IPS-18c (cell line): ENCODE measurements at regions not wholly inside any gene's neighbourhood (a gene's known extent, or its start where the extent isn't known, plus 50 kb on each side); places are given as distances from the start of the nearest gene placed in this dataset.

Source experiments
- H3K4me3 ChIP-seq: 2 replicates; pipeline ENCODE4 v1.7.0; 2013; ENCODE audit warnings: low read depth, mild to moderate bottlenecking, low read length, moderate library complexity; ENCODE audit not compliant: insufficient read depth
- H3K9me3 ChIP-seq: one replicate; pipeline ENCODE4 v1.6.1; 2013; ENCODE audit warnings: mild to moderate bottlenecking, low read length, moderate library complexity; ENCODE audit not compliant: control insufficient read depth, insufficient read depth

DNA sequence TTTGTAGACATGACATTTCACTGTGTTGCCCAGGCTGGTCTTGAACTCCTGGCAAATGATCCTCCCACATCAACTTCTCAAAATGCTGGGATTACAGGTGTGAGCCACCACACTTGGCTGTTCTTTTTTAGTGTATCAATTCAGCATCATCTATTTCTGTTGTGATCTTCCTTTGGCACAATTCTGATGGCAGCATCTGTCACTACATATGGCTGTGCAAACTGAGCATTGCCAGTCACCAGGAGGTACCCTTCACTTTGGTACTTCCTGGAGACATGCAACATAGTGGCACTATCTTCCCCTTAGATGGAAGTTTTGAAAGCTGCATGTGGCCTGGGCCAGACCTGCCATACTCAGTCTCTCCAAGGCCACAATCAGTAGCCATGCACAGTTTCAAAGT, 467.1 kb upstream of the TMPO start:
- no peak overlapping the region for H3K4me3 ChIP-seq
- no peaks in the 10 kb centered on the region for H3K9me3 ChIP-seq

DNA sequence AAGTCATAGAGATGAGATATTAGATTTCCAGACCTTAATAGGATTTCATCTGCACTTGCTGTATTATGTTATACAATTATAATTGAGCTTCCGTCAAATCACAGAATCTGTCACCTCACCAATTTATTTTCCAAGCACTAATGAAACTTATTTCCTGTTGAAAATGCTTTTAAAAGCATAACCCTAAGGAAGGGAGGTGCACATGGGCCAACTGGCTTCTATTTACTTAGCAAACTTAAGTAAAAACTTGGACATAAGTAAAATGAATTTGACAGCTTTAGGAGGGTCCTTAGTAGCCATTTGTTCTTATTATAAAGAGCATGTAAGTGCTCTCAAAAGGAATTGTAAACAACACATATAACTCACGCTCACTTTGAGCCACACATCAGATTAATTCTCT, 462.2 kb upstream of the TMPO start:
- no peaks in the 10 kb centered on the region for H3K9me3 ChIP-seq
- H3K4me3 ChIP-seq, result no peak overlapping the region

DNA sequence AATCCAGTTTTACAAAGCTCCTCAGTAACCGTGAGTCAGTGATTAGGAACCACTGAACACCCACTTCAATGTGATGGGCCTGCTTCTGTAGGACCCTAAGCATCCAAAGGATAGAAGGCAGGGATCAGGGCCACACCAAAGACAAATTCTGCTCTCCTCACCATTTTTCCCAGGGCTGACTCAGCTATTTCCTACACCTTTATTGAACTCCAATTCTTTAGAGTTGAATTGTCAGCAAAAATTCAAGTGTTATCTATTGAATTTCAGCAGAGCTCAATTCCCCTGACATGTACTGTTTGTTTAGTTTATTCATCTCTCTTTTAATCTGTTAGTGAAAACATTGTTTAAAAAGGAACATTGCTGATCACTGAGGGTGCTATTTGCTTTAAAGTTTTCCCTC, 457.7 kb upstream of the TMPO start:
- Histone ChIP-seq H3K9me3 (no peaks in the 10 kb centered on the region), H3K4me3 (no peak overlapping the region)

DNA sequence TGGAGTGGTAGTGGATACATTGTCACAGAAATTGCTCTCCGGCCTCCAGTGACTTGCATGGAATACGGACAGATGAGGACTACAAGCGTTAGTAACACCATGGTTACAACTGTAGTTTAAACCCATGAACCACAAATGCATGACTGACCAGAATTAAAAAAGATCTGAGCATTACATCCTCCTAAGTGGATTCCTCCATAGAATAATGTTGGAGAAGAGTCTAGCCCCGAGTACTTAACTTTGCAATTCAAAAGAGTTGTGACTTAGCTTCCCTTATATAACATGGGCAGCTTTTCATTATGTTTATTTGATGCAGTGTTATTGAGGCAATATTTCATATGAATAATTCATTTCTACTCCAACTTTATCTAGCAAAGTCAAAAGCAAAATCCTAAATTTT, 457.2 kb upstream of the TMPO start:
- no peak overlapping the region for H3K4me3 ChIP-seq
- no peaks in the 10 kb centered on the region for H3K9me3 ChIP-seq

DNA sequence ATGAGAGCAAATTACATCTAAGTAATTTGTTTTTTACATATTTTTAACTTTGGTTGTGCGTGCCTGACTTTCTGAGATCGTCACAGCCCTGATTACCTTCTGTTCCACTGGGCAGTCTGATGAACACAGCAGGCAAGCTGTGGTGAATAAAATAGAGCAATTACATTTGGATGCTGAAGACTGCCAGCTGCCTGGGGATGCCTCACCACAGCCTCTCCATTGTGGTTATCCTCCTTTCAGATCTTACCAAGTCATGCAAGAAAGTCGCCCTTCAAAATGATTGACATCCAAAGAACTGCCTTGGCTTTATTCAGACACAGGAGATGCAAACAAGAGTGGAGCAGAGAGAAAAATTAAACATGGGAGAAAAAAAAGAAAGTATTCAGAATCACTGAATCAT, 456.6 kb upstream of the TMPO start:
- Histone ChIP-seq H3K9me3 (no peaks in the 10 kb centered on the region), H3K4me3 (no peak overlapping the region)

DNA sequence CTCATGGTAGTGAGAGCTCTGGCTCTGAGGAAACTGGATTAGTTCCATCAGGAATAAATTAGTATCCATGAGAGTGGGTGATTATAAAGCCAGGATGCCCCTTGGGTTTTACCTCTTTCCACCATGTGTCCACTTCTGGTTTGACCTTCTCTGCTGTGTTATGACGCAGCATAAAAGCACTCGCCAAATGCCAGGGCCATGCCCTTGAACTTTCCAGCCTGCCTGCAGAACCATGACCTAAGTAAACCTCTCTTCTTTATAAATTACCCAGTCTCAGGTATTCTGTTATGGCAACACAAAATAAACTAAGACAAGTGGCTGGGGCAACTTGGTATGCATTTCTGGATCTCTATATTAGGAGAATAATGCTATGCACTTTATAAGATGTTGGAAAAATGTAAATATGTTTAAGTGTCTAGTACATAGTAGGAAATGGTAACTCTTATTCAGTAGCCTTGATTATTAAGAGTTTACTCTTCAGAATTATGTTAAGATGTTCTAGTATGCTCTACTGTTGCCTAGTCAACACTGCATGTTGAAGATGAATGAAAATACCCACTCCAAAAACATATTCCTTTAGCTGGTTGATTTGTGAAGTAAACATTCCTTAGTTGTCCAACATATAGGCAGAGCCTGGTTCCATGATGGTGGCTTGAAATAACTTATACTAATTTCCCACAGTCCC, 455.6 kb upstream of the TMPO start:
- Histone ChIP-seq H3K9me3 (no peaks in the 10 kb centered on the region), H3K4me3 (no peak overlapping the region)

DNA sequence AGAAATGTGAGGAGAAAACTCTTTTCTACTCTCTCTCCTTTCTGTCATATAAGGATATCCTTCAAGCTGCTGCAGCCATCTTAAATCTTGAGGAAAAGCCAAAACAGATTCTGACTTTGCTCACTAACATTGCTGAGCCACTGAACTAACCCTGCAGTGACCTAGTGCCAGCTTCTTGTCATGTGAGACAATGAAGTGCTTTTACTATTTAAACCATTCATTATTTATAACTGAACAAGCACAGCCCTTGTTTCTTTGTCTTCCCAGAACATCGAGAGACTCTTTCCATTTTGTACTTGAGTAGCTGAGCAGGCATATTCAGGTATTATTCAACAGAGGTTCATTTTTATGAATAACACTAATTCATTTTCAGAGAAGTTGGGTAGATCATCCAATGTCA, 455.0 kb upstream of the TMPO start:
- Histone ChIP-seq H3K9me3 (no peaks in the 10 kb centered on the region), H3K4me3 (no peak overlapping the region)

DNA sequence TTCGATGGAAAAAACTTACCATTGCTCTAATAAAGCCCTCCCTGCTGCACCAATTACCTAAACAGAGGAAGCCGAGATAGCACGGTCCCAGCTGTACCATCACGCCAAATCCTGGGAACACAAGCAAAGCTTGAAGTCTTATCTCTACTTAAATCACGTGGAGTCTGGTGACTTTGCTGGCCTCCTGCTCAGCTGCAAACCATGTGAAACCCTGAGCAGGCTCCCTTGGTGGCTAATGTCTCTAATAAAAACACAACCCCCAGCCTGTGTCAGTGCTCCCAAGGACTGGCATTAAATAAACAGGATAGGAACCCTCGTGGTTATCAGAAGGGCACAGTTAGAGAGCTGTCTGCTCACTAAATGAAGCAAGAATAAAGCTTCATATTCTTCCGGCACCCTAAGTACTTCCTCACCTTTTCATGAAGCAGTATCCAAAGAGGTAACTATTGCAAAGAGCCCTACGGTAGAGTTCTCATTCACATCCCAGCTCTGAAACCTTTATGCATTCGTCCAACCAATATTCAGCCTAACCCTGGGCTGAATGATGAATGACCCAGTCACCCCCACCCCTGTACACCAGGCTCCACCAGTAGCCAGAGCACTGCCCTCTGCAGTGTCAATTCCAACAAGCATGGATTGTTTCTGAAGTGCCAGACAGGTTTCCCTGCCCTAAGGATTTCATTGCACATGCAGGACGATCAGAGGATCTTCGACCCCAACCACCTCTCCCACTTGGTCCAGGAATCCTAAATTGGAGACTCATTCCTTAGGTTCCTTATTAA, 452.7 kb upstream of the TMPO start:
- H3K4me3 ChIP-seq, result no peak overlapping the region
- no peaks in the 10 kb centered on the region for H3K9me3 ChIP-seq

DNA sequence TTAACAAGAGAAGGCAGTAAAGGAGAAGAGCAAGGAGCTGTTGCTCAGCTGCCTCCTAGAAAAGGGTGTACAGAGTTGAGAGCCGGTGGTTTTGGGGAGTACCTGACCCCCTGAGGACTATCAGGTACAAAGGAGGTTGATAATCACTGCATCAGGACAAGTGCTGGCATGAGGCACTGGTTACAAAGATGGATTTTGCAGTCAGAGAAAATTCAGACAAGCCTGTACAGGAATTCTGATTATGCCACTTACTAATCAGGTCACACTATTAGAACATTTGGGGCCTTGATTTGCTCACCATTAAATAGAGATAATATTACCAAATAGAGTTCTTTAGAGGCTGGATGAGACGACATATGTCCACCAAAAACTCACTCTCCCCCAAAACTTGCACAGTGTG, 450.9 kb upstream of the TMPO start:
- Histone ChIP-seq H3K4me3 (no peak overlapping the region), H3K9me3 (no peaks in the 10 kb centered on the region)

DNA sequence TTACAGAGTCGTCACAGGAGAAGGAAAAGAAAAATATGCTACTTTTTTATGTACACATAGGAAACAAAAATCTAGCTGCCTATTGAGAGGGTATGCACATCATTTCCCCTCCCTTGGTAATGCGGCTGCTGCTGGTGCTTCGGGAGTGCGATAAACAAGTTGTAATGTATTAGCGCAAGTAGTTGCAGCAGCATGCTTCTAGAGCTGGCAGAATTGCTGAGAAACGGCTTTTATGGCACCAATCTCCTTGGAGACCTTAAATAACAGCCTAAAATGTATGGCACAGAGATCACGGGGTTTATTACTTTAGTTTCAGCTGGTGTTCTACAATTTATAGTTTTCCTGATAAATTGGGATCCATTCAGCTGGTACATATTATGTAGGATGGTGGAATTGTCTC, 447.6 kb upstream of the TMPO start:
- no peak overlapping the region for H3K4me3 ChIP-seq
- no peaks in the 10 kb centered on the region for H3K9me3 ChIP-seq

DNA sequence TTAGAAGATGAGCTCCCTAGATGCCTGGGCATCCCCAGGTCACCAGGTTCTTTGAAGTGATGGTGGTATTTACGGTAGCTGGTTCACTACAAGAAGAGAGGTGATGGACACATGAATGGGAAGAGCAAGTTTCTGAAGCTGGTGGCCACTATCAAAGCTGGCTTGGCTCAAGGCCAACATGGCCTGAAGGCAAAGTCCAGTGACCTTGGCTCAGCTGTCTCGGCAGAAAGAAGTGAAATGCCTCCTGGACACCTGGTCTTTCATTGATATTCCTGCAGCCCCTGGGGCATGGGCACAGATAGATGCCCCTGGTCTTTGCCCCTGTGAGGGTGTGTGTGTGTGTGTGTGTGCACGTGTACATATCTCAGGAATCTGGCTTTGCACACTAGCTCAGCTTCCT, 441.8 kb upstream of the TMPO start:
- Histone ChIP-seq H3K4me3 (no peak overlapping the region), H3K9me3 (no peaks in the 10 kb centered on the region)

DNA sequence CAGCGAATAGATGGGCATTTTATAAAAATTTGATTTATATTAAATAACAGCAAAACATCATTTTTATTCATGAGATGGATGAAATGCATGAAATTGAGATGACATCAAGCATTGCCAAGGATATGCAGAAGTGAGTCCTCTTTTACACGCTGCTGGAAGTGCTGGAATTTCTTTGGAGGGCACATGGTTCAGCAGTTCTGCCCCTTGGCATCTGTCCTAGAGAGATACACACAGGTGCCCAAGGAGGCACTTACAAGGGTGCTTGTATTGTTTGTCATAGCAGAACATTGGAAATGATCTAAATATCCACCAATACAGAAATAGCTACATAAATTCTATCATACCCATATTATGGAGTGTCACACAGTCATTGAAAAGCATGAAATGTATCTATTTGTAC, 441.1 kb upstream of the TMPO start:
- no peaks in the 10 kb centered on the region for H3K9me3 ChIP-seq
- H3K4me3 ChIP-seq, result no peak overlapping the region

DNA sequence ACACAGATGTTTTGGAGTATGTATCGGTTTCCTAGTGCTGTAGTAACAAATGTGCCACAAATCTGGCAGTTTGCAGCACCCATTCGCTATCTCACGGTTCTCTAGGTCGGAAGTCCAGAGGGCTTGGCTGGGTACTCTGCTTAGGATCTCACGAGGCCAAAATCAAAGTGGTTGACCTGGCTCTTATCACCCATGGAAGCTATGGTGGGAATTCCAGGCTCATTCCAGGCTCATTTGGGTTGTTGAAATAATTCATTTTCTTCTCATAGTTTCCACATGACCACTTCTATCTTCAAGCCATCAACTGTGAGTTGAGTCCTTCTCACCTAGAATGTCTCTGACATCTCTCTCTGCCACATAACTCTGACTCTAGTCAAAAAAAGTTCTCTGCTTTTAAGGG, 431.0 kb upstream of the TMPO start:
- no peaks in the 10 kb centered on the region for H3K9me3 ChIP-seq
- H3K4me3 ChIP-seq, result no peak overlapping the region

DNA sequence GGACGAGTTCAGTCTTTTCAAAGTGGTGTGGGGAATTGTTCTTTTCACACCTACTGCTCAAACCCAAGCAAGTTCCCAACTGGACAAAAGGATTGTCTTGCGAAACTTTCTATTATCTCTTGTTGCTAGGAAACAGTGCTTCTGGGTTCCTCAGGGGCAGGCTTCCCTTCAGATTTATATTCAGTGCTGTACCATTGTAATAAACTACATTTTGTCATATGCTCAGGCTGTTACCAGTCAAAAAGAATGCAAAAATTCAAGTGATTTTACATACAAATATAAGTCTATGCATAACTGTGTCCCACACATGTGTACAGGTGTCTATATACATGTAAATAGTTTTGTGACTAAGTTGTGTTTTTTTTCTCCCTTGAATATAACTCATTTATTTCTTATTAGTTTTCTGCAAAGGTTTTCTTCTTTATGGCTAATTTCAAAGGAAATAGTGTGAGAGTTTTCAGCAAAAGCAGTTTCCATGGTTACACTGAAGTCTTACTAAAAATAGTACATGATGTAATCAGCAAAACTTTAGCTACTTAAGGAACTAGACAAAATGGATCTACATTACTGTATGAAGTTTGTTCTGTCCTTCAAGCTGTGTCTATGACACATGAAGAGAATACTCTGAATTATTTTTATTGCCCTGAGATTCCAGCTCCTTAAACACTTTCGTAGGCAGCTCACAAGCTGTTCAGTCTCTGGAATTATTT, 430.2 kb upstream of the TMPO start:
- H3K9me3 ChIP-seq, result no peaks in the 10 kb centered on the region
- no peak overlapping the region for H3K4me3 ChIP-seq

DNA sequence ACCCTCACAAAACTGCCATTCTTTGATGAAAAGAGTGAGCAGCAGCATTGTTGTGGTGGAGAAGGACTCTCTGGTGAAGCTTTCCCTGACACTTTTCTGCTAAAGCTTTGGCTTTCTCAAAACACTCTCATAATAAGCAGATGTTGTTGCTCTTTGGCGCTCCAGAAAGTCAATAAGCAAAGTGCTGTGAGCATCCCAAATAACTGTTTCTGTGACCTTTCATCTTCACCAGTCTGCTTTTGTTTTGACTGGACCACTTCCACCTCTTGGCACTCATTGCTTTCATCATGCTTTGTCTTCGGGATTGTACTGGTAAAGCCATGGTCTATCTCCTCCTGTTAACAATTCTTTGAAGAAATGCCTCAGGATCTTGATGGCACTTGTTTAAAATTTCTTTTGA, 424.7 kb upstream of the TMPO start:
- peaks cover 2% of the 10 kb centered on the region for H3K9me3 ChIP-seq
- H3K4me3 ChIP-seq, result no peak overlapping the region

DNA sequence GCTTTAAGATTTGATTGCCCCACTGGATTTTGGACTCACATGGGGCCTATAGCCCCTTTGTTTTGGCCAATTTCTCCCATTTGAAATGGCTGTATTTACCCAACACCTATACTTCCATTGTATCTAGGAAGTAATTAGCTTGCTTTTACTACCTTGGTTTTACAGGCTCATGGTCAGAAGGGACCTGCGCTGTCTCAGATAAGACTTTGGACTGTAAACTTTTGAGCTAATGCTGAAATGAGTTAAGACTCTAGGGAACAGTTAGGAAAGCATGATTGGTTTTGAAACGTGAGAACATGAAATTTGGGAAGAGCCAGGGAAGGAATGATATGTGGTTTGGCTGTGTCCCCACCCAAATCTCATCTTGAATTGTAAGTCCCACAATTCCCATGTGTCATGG, 419.0 kb upstream of the TMPO start:
- Histone ChIP-seq H3K9me3 (peaks cover 2% of the 10 kb centered on the region), H3K4me3 (no peak overlapping the region)

DNA sequence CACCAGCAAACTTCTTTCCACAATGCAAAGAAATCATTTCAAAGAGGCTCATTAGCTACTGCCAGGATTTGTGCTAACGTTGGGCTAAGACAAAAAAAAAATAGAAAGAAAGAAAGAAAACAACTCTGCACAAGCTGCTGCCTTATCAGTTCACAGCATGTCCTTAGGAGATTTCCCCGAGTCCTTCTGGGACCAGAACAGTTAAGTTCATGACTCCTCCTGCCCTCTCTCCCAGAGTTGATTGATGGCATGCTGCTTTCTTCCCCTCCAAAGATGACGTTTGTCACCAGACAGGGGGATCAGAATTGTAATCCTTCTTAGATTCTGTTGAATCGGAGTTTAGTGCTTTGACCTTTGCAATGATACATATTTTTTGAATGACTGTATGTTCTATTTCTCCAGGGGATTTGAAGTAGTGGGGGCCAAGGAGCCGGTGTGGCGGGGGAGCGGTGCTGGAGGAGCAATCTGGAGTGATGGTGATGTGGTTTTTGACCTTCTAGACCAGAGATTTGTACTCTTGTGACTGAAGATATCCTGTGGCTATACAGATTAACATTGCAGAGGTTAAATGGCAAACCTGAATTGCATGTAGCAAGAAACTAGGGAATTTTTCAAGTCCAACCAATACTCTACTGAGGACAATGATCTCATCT, 409.2 kb upstream of the TMPO start:
- peaks cover 2% of the 10 kb centered on the region for H3K9me3 ChIP-seq
- no peak overlapping the region for H3K4me3 ChIP-seq

DNA sequence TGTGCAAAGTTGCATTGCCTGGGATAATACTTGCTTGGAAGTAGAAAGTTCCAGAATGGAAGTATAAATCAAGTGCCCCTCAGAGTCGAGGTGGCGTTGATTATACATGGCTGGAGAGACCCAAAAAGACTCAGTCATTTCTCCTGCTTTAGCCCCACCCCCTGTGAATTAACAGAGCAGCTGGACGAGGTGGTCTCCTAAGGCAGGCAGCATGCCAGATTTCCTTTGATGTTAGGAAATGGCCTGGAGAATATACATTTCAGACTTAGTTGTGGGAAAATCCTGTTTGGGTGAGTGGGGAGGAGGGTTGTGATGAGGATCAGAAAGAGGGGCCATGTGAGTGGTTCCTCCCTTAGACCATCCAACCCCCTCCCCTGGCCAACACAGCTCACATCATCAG, 406.1 kb upstream of the TMPO start:
- Histone ChIP-seq H3K9me3 (peaks cover 2% of the 10 kb centered on the region), H3K4me3 (no peak overlapping the region)
